Activated naive CD8-positive, alpha-beta T cell treated with anti-CD3 and anti-CD28 coated beads, Interleukin-2, amount 50 U/mL, for 24 hours (primary cell): ENCODE measurements at regions not wholly inside any gene's neighbourhood (a gene's known extent, or its start where the extent isn't known, plus 50 kb on each side); places are given as distances from the start of the nearest gene placed in this dataset.

Experiments used
- ATAC-seq: fragments of 150-1000 bp; cut with Tn5 transposase; one replicate; pipeline ENCODE4 v1.10.0; 2021
- DNase-seq: peaks from one replicate; pipeline ENCODE4 v3.0.0; 2021
- H3K27ac Mint-ChIP-seq: one replicate; pipeline ENCODE4 v1.8.0; 2021; ENCODE audit warnings: mild to moderate bottlenecking, mixed read lengths
- H3K27me3 Mint-ChIP-seq: one replicate; pipeline ENCODE4 v1.8.0; 2021; ENCODE audit warnings: mixed read lengths
- H3K36me3 Mint-ChIP-seq: one replicate; pipeline ENCODE4 v1.8.0; 2021; ENCODE audit warnings: low read depth, mixed read lengths
- H3K4me1 Mint-ChIP-seq: one replicate; pipeline ENCODE4 v1.8.0; 2021; ENCODE audit warnings: mixed read lengths
- H3K4me3 Mint-ChIP-seq: one replicate; pipeline ENCODE4 v1.8.0; 2021; ENCODE audit warnings: mild to moderate bottlenecking, moderate library complexity, mixed read lengths
- H3K9me3 Mint-ChIP-seq: one replicate; pipeline ENCODE4 v1.8.0; 2021; ENCODE audit warnings: mixed read lengths

GRCh38 chr14:95818581-95818980 is 58.1 kb upstream of the TUNAR start:
- Mint-ChIP-seq H3K9me3 (peaks cover 7% of the 10 kb centered on the region), H3K27me3 (peaks cover 34% of the 10 kb centered on the region), H3K4me1 (no peaks in the 10 kb centered on the region), H3K27ac (no peak overlapping the region), H3K36me3 (no peaks in the 10 kb centered on the region), H3K4me3 (no peak overlapping the region)
- DNase-seq, result no peak
- no peak for ATAC-seq

DNA sequence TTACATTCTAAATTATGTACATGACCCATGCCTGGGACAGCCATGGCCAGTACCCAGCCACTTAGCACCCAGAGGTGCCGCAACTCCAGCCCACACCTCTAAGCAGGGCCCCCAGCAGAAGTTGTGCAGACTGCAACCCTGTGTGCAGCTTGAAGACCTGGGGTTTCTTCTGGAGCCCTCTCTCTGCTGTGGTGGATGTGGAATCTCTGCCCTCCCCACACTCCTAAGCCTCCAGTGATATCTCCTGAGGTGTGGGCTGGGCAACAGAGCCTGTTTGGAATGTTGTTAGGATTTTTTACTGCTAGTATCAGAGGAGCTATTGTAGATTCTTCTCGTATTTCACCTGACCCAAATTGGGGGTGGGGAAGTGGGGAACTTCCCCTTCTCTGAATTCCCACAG is 59.4 kb upstream of the TUNAR start:
- H3K4me1 Mint-ChIP-seq, result no peaks in the 10 kb centered on the region
- no peak for DNase-seq
- ATAC-seq, result no peak
- H3K27ac Mint-ChIP-seq, result no peak overlapping the region
- no peak overlapping the region for H3K4me3 Mint-ChIP-seq
- peaks cover 7% of the 10 kb centered on the region for H3K9me3 Mint-ChIP-seq
- H3K27me3 Mint-ChIP-seq, result peaks cover 30% of the 10 kb centered on the region
- no peaks in the 10 kb centered on the region for H3K36me3 Mint-ChIP-seq

DNA sequence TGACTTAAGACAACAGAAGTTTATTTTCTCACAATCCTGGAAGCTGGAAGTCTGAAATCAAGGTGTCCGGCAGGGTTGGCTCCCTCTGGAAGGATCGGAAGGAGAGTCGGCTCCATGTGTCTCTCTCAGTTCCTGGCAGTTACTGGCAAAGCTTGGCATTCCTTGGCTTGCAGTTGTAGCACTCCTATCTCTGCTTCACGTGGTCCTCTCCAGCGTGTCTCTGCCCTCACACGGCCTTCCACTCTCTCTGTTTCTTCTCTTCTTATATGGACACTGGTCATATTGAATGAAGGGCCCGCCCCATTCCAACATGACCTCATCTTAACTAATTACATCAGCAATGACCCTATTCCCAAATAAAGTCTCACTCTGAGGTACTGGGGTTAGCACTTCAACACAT is 60.1 kb upstream of the TUNAR start:
- H3K4me1 Mint-ChIP-seq, result no peaks in the 10 kb centered on the region
- no peak overlapping the region for H3K27ac Mint-ChIP-seq
- ATAC-seq (no peak), DNase-seq (no peak)
- no peak overlapping the region for H3K4me3 Mint-ChIP-seq
- peaks cover 29% of the 10 kb centered on the region for H3K27me3 Mint-ChIP-seq
- no peaks in the 10 kb centered on the region for H3K36me3 Mint-ChIP-seq
- peaks cover 7% of the 10 kb centered on the region for H3K9me3 Mint-ChIP-seq

DNA sequence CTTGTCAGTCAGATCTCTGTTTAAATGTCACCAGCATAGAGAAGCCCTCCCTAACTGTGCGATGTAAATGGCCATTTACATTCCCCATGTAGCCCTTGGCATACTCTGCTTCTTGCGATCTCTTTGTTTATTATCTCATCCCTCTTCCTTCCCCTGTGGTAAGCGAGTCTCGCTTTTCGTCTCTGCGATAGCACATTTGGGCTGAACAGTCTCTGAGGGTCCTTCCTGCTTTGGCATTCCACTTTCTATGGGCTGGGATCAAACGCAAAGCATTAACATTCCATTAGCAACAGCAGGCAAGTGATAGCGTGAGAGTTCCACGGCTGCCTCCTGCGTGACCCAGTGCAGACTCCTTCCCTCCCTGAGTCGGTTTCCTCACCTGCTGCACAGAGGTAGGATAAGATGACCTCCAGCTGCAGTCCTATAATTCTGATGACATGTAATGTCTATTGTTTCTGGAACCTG is 61.4 kb upstream of the TUNAR start:
- Mint-ChIP-seq H3K4me1 (no peaks in the 10 kb centered on the region), H3K27ac (no peak overlapping the region), H3K36me3 (no peaks in the 10 kb centered on the region), H3K27me3 (peaks cover 30% of the 10 kb centered on the region), H3K9me3 (peaks cover 4% of the 10 kb centered on the region), H3K4me3 (no peak overlapping the region)
- DNase-seq (no peak), ATAC-seq (no peak)

- H3K4me1 Mint-ChIP-seq, result no peaks in the 10 kb centered on the region
- no peaks in the 10 kb centered on the region for H3K9me3 Mint-ChIP-seq
- H3K27me3 Mint-ChIP-seq, result peaks cover 29% of the 10 kb centered on the region
- DNase-seq (no peak), ATAC-seq (no peak)
- no peak overlapping the region for H3K27ac Mint-ChIP-seq
- no peak overlapping the region for H3K4me3 Mint-ChIP-seq
- H3K36me3 Mint-ChIP-seq, result no peaks in the 10 kb centered on the region
Observed at GRCh38 chr14:95814363-95815225, 62.0 kb upstream of the TUNAR start.

DNA sequence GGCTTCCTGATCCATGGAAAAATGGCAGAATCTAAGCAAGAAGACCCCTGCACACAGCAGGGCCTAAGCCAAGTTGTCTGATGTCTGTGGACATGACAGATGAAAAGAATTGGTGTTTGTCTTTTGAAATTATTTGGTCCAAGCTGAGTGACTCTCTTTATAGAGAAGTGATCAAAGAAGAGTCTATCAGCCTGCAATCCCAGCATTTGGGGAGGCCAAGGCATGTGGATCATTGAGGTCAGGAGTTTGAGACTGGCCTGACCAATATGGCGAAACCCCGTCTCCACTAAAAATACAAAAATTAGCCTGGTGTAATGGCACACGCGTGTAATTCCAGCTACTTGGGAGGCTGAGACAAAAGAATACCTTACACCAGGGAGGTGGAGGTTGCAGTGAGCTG is 64.8 kb upstream of the TUNAR start:
- peaks cover 29% of the 10 kb centered on the region for H3K27me3 Mint-ChIP-seq

DNA sequence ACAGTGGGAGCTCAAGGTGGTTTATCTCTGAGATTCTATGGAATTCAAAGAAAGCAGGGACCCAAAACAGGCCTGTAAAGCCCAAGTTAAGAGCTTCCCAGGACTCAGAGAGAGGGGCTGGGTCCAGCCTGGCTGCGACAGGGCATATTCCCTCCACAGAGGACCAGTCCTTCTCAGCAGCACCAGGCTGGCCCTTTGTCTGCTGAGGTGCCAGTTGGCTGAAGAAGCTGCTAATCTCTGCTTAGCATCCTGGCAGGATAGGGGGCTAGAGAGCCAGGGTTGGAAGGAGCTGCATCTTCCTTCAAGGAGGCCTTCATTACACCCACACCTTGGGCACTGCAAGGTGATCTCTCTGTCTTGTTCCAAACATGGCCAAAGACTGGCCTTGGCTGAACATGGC is 68.3 kb upstream of the TUNAR start:
- peaks cover 20% of the 10 kb centered on the region for H3K9me3 Mint-ChIP-seq
- H3K36me3 Mint-ChIP-seq, result no peaks in the 10 kb centered on the region
- no peak overlapping the region for H3K4me3 Mint-ChIP-seq
- ATAC-seq, result no peak
- no peak overlapping the region for H3K27ac Mint-ChIP-seq
- peaks cover 10% of the 10 kb centered on the region for H3K27me3 Mint-ChIP-seq
- no peak for DNase-seq
- H3K4me1 Mint-ChIP-seq, result no peaks in the 10 kb centered on the region

More for the DNA sequence above, 64.8 kb upstream of the TUNAR start:
- Mint-ChIP-seq H3K4me3 (no peak overlapping the region), H3K36me3 (no peaks in the 10 kb centered on the region), H3K4me1 (no peaks in the 10 kb centered on the region), H3K27ac (no peak overlapping the region), H3K9me3 (peaks cover 10% of the 10 kb centered on the region)
- no peak for ATAC-seq
- no peak for DNase-seq

GRCh38 chr14:95796788-95797187 is 79.8 kb upstream of the TUNAR start:
- DNase-seq (no peak), ATAC-seq (no peak)
- H3K9me3 Mint-ChIP-seq, result no peaks in the 10 kb centered on the region
- H3K27me3 Mint-ChIP-seq, result peaks cover 1% of the 10 kb centered on the region
- H3K4me1 Mint-ChIP-seq, result no peaks in the 10 kb centered on the region
- H3K4me3 Mint-ChIP-seq, result no peak overlapping the region
- no peaks in the 10 kb centered on the region for H3K36me3 Mint-ChIP-seq
- no peak overlapping the region for H3K27ac Mint-ChIP-seq

GRCh38 chr14:95787941-95788340 is 74.0 kb upstream of the TCL1A start:
- H3K9me3 Mint-ChIP-seq, result no peaks in the 10 kb centered on the region
- H3K4me1 Mint-ChIP-seq, result no peaks in the 10 kb centered on the region
- H3K27me3 Mint-ChIP-seq, result peaks cover 8% of the 10 kb centered on the region
- no peaks in the 10 kb centered on the region for H3K36me3 Mint-ChIP-seq
- ATAC-seq (no peak), DNase-seq (no peak)
- H3K4me3 Mint-ChIP-seq, result no peak overlapping the region
- no peak overlapping the region for H3K27ac Mint-ChIP-seq

DNA sequence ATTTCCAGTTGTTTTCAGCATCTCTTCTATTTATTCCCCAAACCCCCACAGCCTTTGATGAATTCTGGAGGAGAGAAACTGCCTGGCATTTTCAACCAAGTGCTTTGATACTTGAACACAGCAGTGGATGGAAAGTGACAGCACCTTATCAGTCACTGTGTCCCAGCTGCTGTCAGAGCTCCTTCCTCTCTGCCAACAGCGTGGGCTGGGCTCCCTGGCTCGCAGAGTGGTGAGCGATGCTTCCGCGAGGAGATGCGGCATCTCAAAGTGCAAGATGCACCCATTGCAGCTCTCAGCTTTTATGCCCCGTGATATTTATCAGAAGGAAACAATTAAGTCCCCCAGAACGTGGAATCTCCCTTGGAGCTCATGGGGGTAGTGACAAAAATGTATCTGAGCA is 72.6 kb upstream of the TCL1A start:
- H3K4me3 Mint-ChIP-seq, result no peak overlapping the region
- H3K27me3 Mint-ChIP-seq, result peaks cover 8% of the 10 kb centered on the region
- DNase-seq (no peak), ATAC-seq (no peak)
- H3K27ac Mint-ChIP-seq, result no peak overlapping the region
- H3K4me1 Mint-ChIP-seq, result no peaks in the 10 kb centered on the region
- H3K36me3 Mint-ChIP-seq, result no peaks in the 10 kb centered on the region
- H3K9me3 Mint-ChIP-seq, result no peaks in the 10 kb centered on the region

- DNase-seq, result no peak
- Mint-ChIP-seq H3K4me3 (no peak overlapping the region), H3K4me1 (no peaks in the 10 kb centered on the region), H3K9me3 (no peaks in the 10 kb centered on the region), H3K27ac (no peak overlapping the region), H3K27me3 (peaks cover 8% of the 10 kb centered on the region), H3K36me3 (no peaks in the 10 kb centered on the region)
- ATAC-seq, result no peak
Observed at GRCh38 chr14:95784137-95784536, 70.2 kb upstream of the TCL1A start.

- H3K4me1 Mint-ChIP-seq, result no peaks in the 10 kb centered on the region
- peaks cover 8% of the 10 kb centered on the region for H3K27me3 Mint-ChIP-seq
- no peak for DNase-seq
- no peak overlapping the region for H3K4me3 Mint-ChIP-seq
- no peaks in the 10 kb centered on the region for H3K36me3 Mint-ChIP-seq
- H3K27ac Mint-ChIP-seq, result no peak overlapping the region
- no peaks in the 10 kb centered on the region for H3K9me3 Mint-ChIP-seq
- no peak for ATAC-seq
Observed at GRCh38 chr14:95776798-95777534, 63.0 kb upstream of the TCL1A start.

- H3K9me3 Mint-ChIP-seq, result no peaks in the 10 kb centered on the region
- H3K36me3 Mint-ChIP-seq, result no peaks in the 10 kb centered on the region
- H3K4me1 Mint-ChIP-seq, result no peaks in the 10 kb centered on the region
- ATAC-seq (no peak), DNase-seq (peak; percentile 60)
- no peak overlapping the region for H3K27ac Mint-ChIP-seq
- H3K27me3 Mint-ChIP-seq, result peaks cover 8% of the 10 kb centered on the region
- H3K4me3 Mint-ChIP-seq, result no peak overlapping the region
Observed at GRCh38 chr14:95774265-95775160, 60.6 kb upstream of the TCL1A start.

DNA sequence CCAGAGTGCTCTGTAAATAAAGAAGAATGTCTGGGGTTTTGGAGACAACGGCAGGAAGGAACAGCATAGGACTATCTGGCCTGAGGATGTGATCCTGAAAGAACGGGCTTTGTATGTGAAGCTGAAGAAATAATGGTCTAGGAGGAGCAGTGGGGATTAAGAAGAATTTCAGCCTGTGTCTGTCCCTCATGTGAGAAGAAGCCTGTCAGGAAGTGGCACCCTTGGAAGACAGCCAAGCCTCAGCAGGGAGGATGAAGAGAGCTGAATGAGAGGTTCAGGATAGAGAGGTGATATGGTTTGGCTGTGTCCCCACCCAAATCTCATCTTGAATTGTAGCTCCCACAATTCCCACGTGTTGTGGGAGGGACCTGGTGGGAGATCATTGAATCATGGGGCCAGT is 56.9 kb upstream of the TCL1A start:
- H3K4me3 Mint-ChIP-seq, result no peak overlapping the region
- no peaks in the 10 kb centered on the region for H3K36me3 Mint-ChIP-seq
- H3K27me3 Mint-ChIP-seq, result peaks cover 14% of the 10 kb centered on the region
- DNase-seq, result no peak
- no peaks in the 10 kb centered on the region for H3K9me3 Mint-ChIP-seq
- no peaks in the 10 kb centered on the region for H3K4me1 Mint-ChIP-seq
- ATAC-seq, result no peak
- no peak overlapping the region for H3K27ac Mint-ChIP-seq
